Heart left ventricle (tissue), 16 donors: ENCODE measurements at regions not wholly inside any gene's neighbourhood (a gene's known extent, or its start where the extent isn't known, plus 50 kb on each side); places are given as distances from the start of the nearest gene placed in this dataset.
A peak's percentile ranks its signal among the peaks of the same experiment; 100 is the strongest.

Source experiments
- ATAC-seq, 4 donors: fragments of 200-7000 bp; cut with Tn5 transposase; one replicate each; pipeline ENCODE4 v1.9.1; 2020 to 2022; ENCODE audit warnings: moderate library complexity in 4 of 4, mild to moderate bottlenecking in 3 of 4, moderate number of reproducible peaks in 1 of 4
- DNase-seq, 5 donors: peaks; one replicate each; pipeline ENCODE4 v3.0.0-alpha.2; 2020
- H3K27ac ChIP-seq, 12 donors: fragments of 200-600 bp; sonication (generic) in 4 of 12; one replicate each; pipeline versions ENCODE4 v1.5.0 to v1.8.0; 2016 to 2022; ENCODE audit warnings: mild to moderate bottlenecking in 2 of 12
- H3K27me3 ChIP-seq, 9 donors: fragments of 200-600 bp; sonication (generic) in 2 of 9; one replicate each; pipeline versions ENCODE4 v1.5.1 to v1.8.0; 2016 to 2022; ENCODE audit warnings: mild to moderate bottlenecking in 3 of 9
- H3K36me3 ChIP-seq, 9 donors: fragments of 200-600 bp; sonication (generic) in 2 of 9; one replicate each; pipeline versions ENCODE4 v1.5.0 to v1.8.0; 2018 to 2022; ENCODE audit warnings: mild to moderate bottlenecking in 2 of 9
- H3K4me1 ChIP-seq, 12 donors: fragments of 200-600 bp; sonication (generic) in 4 of 12; one replicate each; pipeline versions ENCODE4 v1.5.0 to v1.8.0; 2016 to 2022; ENCODE audit warnings: mild to moderate bottlenecking in 3 of 12
- H3K4me3 ChIP-seq, 12 donors: fragments of 200-600 bp; sonication (generic) in 4 of 12; one replicate each; pipeline versions ENCODE4 v1.5.0 to v1.8.0; 2017 to 2022; ENCODE audit warnings: mild to moderate bottlenecking in 9 of 12, moderate library complexity in 4 of 12
- H3K9me3 ChIP-seq, 12 donors: fragments of 200-600 bp; sonication (generic) in 4 of 12; one replicate each; pipeline versions ENCODE4 v1.5.0 to v1.8.0; 2016 to 2022; ENCODE audit warnings: mild to moderate bottlenecking in 1 of 12
- POLR2A ChIP-seq, 2 donors: fragments of 450-650 bp; IDR thresholded peaks; one replicate each; pipeline ENCODE4 v1.6.1; 2017; ENCODE audit warnings: antibody characterized with exemption in 2 of 2, mild to moderate bottlenecking in 2 of 2, moderate library complexity in 2 of 2
- WGBS, 4 donors: extraction: QIAGEN DNeasy Blood & Tissue Kit in 2 of 4; methylation state at CpG; one replicate each; pipeline versions ENCODE4 v1.1.5 to v1.1.7; 2013 to 2018; 5-methylcytosine and 5-hydroxymethylcytosine counted together
- intact Hi-C, 10 donors: fragments of 100-400 bp; cut with DNase I; formaldehyde crosslinking; loops; one replicate each; pipeline versions ENCODE4 v1.11.1 to v1.14.2; 2022
- TF ChIP-seq, protein P1 (sequence below), 12 donors: fragments of 200-600 bp; sonication (generic) in 4 of 12; IDR thresholded peaks; one replicate each; pipeline versions ENCODE4 v1.5.0 to v1.8.0; 2018 to 2022; ENCODE audit warnings: antibody characterized with exemption in 12 of 12, mild to moderate bottlenecking in 5 of 12
- donor health status: ischemic (EF 13 %, LVEDD 7.1; RV severe dilation, severe dysfunction).
- donor health status: healthy with polysubstance abuse.
- donor health status: DM: no; HTN: yes; CAD: no.
- donor health status: DM: no; HTN: no; CAD: no.
- donor health status: ischemic (EF 25% LVEDD 6.9; RV normal size, moderate dysfunction).
- donor health status: ischemic (EF 25% LVEDD 5.7; RV mildly dilated, moderate dysfunction).
- donor health status: healthy.
- donor health status: DM: yes; HTN: yes; CAD: no.
- donor health status: ischemic (EF 35%, LVEDD 5.7; RV mildly dilated, moderate dysfunction).
- donor health status: nonischemic (EF 11% LVEDD 7.7; RV severe dilation, severe dysfunction).
- donor health status: DM: yes; HTN: yes; CAD: no.
- donor health status: PGD.
- donor health status: ischemic (EF 29% LVEDD 5.4; RV normal size, mild dysfunction).
- donor health status: nonischemic (EF 23%, LVEDD 6.1; RV moderate dilation, normal function).

DNA sequence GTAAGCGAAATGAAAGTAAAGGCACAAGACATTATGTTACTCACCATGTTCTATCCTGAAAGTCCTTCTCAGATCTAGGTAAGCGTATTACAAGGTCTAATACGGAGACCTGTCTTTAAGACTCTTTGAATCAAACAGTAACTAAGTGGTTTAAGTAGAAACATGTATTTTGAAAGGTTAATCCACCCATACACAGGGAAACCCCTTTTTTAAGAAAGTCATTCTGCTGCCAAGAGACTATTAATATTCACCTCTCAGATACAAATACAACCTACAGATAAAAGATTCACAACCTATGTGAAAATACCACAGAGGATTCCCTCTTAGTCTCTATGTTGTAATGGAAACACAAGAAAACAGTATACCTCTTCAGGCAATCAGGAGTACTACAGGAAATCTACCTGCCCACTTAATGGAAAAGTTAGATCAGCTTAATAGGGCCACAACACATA is 63.2 kb upstream of the TNIP3 start:
- Histone ChIP-seq H3K4me3 (peak overlapping the region in 1 of 12 donors; percentile 23), H3K36me3 (no peaks in the 10 kb centered on the region)
- no peak for ATAC-seq

DNA sequence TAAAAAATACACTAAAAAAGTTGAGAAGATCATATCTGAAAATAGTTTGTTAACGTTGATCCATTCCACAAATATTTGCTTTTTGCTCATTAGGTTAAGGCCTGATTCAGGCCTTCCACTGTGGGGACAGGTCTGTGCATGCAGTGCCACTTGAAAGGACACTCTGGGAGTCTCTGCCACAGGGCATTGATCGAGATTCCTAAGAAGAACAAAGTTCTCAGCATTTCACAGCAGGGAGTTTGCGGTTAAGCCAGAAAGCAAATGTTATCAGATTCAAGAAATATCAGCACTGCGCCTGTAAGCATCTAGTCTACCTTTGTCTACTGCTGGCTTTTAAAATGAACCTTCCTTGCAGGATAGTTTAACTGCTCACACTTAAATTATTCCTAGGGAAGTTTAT is 62.2 kb upstream of the TNIP3 start:
- H3K27me3 ChIP-seq: no peaks in the 10 kb centered on the region
- no peaks in the 10 kb centered on the region for H3K4me1 ChIP-seq
- no peaks in the 10 kb centered on the region for H3K36me3 ChIP-seq
- no peak for ATAC-seq
- WGBS, 4 donors: 85 to 86% (median 86%) methylated on average over 4 of the region's 4 CpGs
- H3K4me3 ChIP-seq: peak overlapping the region in 1 of 12 donors; percentile 23
- peak overlapping the region in 1 of 12 donors; percentile 5 for H3K27ac ChIP-seq
- no peaks in the 10 kb centered on the region for H3K9me3 ChIP-seq
- intact Hi-C loops: no loop called here
- no peak for DNase-seq
- TF ChIP-seq, protein P1, sequence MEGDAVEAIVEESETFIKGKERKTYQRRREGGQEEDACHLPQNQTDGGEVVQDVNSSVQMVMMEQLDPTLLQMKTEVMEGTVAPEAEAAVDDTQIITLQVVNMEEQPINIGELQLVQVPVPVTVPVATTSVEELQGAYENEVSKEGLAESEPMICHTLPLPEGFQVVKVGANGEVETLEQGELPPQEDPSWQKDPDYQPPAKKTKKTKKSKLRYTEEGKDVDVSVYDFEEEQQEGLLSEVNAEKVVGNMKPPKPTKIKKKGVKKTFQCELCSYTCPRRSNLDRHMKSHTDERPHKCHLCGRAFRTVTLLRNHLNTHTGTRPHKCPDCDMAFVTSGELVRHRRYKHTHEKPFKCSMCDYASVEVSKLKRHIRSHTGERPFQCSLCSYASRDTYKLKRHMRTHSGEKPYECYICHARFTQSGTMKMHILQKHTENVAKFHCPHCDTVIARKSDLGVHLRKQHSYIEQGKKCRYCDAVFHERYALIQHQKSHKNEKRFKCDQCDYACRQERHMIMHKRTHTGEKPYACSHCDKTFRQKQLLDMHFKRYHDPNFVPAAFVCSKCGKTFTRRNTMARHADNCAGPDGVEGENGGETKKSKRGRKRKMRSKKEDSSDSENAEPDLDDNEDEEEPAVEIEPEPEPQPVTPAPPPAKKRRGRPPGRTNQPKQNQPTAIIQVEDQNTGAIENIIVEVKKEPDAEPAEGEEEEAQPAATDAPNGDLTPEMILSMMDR (IDR thresholded peaks at IDR 0.05): no peak
- TF ChIP-seq POLR2A (IDR thresholded peaks at IDR 0.05): no peak

More for the DNA sequence above, 63.2 kb upstream of the TNIP3 start:
- Histone ChIP-seq H3K27ac (peak overlapping the region in 1 of 12 donors; percentile 18), H3K9me3 (no peaks in the 10 kb centered on the region), H3K27me3 (no peaks in the 10 kb centered on the region), H3K4me1 (no peaks in the 10 kb centered on the region)
- no peak for TF ChIP-seq POLR2A (IDR thresholded peaks at IDR 0.05)
- TF ChIP-seq, protein P1 (IDR thresholded peaks at IDR 0.05): no peak
- intact Hi-C loops: no loop called here
- WGBS, 4 donors: 93 to 96% (median 94%) methylated on average over 3 of the region's 3 CpGs
- no peak for DNase-seq

DNA sequence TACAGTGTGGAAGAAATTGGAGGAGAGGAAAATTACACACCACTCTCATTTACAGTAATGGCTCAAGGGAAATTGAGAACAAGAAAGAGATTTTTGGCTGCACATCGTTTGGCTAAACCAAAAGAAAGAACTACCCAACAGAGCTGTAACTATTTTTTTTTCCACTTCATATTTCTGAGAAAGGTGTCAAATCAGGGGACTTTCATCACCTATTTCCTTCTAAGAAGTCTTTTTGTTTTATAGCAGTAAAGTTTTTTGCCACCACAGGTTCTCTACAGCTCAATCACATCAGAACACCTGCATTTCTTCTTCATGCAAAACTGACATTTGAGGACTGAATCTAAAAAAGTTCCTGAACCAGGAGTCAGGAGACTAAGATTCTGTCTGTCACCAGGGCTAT is 57.5 kb upstream of the TNIP3 start:
- Histone ChIP-seq H3K9me3 (no peaks in the 10 kb centered on the region), H3K36me3 (no peaks in the 10 kb centered on the region), H3K4me3 (no peak overlapping the region), H3K27me3 (no peaks in the 10 kb centered on the region), H3K4me1 (peaks cover 0 to 3% (median 0%) of the 10 kb centered on the region in 12 donors), H3K27ac (peak overlapping the region in 1 of 12 donors; percentile 38)
- no peak for DNase-seq
- no peak for ATAC-seq
- whole genome bisulfite sequencing, 4 donors: 58 to 73% (median 71%) methylated on average over 1 of the region's 1 CpG
- intact Hi-C loops: no loop called here
- TF ChIP-seq POLR2A (IDR thresholded peaks at IDR 0.05): no peak
- TF ChIP-seq, protein P1 (IDR thresholded peaks at IDR 0.05): no peak

DNA sequence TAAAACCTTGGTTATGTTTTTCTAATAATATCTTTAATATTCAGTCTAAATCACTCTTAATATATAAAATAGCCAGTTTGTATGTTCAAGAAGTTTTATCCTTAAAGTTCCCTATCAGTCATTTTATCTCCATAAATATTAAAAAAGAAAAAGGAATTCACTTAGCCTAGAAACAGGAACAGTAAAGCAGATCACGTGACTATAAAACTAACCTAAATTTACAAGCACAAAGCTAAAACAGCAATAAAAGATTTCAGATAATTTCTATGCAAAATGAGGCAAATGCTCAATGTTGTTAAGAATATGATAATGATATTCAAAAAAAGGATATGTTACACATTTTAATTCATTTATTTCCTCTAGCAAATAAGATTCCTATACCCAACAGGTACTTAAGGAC is 57.1 kb upstream of the TNIP3 start:
- DNase-seq (no peak), ATAC-seq (no peak)
- no peaks in the 10 kb centered on the region for H3K36me3 ChIP-seq
- no peak overlapping the region for H3K4me3 ChIP-seq
- H3K27ac ChIP-seq: peak overlapping the region in 1 of 12 donors; percentile 38
- no peaks in the 10 kb centered on the region for H3K9me3 ChIP-seq
- H3K27me3 ChIP-seq: no peaks in the 10 kb centered on the region
- WGBS, 4 donors: 80 to 86% (median 83%) methylated on average over 1 of the region's 1 CpG
- H3K4me1 ChIP-seq: peaks cover 0 to 3% (median 0%) of the 10 kb centered on the region in 12 donors
- TF ChIP-seq, protein P1 (IDR thresholded peaks at IDR 0.05): no peak
- TF ChIP-seq POLR2A (IDR thresholded peaks at IDR 0.05): no peak
- intact Hi-C loops: no loop called here
